ACHN (cell line): ENCODE measurements at regions not wholly inside any gene's neighbourhood (a gene's known extent, or its start where the extent isn't known, plus 50 kb on each side); places are given as distances from the start of the nearest gene placed in this dataset.
A peak's percentile ranks its signal among the peaks of the same experiment; 100 is the strongest.

Source experiments
- DNase-seq: peaks from one replicate; pipeline ENCODE4 v3.0.0-alpha.2; 2015
- in situ Hi-C: cut with HindIII; loops from 2 replicates; pipeline ENCODE4 v1.10.0; 2017; ENCODE audit warnings: low sequenced_read_pairs, low pct_ligation_motif_present, low pct_unique_long_range_greater_than_20kb

GRCh38 chr14:87829543-87829942, 163.4 kb downstream of the GALC start:
- DNase-seq = no peak
- in situ Hi-C loops = no loop called here

DNA sequence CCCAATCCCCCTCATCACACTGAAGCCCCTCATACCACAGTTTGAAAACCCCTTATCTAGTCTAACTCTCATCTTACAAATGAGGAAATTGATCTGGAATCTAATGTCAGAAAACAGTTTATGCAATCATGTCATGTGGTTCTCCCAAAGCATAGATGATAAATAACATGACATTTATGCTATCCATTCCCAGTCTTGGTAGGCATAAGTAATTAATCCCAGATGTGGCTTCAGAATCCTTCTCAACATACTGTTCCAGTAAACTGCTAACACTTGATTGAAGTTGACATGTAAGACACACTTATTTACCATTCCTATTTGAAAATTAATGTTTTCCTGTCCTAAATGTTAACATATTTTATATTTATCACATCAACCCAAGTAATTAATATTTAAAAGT, 168.7 kb downstream of the GALC start:
- in situ Hi-C loops = no loop called here
- DNase-seq = no peak

- in situ Hi-C loops = no loop called here
- DNase-seq = no peak
These were observed 176.6 kb downstream of the GALC start for GRCh38 chr14:87816416-87816815.

DNA sequence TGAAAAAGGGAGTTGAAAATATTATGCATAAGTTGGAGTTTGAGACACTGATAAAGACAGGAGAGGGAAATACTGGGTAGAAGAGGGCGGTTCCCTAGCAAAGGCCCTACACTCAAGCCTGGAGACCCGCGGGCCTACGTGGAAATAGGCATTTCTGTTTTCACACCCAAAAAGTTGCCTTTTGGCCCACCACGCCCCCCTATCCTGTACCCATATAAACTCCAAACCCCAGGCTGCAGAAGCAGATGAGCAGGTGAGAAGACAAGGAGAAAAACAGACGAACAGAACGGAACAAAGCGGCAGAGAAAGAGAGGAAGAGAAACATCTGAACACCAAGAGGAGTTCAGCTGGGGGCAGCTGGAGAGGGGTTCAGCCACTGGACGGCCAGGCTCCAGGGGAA, 177.9 kb downstream of the GALC start:
- DNase-seq = no peak
- in situ Hi-C loops = no loop called here

- in situ Hi-C loops = no loop called here
- DNase-seq = no peak
These were observed 179.3 kb downstream of the GALC start for GRCh38 chr14:87813686-87814085.

DNA sequence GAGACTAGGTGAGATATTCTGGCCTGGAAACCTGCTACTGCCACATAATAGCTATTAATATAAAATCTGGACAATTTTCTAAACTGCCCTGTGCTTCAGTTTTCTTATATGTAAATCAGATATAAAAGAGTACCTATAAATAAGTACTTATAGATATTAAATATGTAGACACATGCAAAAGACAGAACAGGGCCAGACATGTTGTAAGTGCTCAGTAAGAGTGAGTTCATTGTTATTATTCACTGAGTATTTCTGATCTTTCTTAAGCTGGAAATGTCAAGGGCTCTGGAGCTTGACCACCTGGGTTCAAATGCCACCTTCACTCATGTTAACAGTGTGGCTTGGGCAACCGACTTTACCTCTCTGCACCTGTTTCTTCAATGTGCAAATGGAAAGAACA, 179.8 kb downstream of the GALC start:
- DNase-seq = no peak
- in situ Hi-C loops = no loop called here

- no peak for DNase-seq
- in situ Hi-C loops = no loop called here
These were observed 181.7 kb downstream of the GALC start for GRCh38 chr14:87811246-87811645.

DNA sequence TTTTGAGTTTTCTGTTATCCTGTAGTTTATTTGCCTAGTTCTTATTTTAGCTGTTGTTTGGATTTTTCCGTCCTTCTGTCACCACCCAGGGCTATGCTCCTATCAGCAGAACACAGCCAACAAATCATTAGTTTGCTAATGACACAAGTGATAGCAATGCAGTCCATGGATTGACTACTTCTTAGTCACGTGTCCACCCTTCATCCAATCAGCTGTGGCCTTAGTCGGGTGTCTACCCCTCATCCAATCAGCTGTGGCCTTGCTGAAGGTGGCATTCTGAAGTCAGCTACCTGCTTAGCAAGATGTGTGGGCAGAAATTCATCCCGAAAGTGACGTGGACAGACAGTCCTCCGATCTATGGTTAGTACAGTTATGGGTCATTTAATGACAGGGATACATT, 182.3 kb downstream of the GALC start:
- no peak for DNase-seq
- in situ Hi-C loops = no loop called here

DNA sequence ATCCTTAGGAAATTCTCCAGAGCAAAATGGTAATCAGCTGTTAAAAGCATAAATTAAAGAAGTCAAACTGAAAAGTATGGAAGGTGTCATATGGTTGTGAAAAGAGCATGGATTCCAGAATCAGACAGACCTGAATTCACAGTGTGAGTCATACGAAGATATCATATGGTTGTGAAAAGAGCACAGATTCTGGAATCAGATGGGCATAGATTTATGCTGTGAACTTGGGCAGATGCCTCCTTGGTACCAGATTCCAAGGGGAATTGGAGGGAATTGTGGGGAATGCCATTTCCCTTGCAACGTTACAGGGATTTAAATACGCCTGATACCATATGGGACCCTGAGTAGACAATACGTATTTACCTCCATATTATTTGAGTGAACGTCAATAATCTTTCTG, 183.7 kb downstream of the GALC start:
- DNase-seq = no peak
- in situ Hi-C loops = no loop called here

DNA sequence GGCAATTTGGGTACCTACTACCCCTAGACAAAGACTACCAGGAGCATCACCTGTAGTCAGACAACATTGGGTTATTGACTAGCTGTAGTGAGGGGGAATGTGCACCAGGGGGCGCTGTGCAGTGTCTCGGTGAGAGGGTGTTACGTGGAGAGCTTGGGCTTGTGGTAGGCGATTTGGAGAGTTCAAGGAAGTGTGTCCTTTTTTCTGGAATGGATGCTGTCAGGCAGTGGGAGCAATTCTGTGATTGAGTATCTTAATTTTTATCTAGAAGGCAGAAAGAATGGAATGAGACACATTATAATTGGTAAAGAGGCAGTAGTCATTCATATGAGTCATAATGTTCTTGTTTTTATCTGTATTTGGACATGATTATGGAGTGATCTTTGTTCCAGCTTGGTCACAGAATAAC, 187.7 kb downstream of the GALC start:
- in situ Hi-C loops = no loop called here
- peak; percentile 45 for DNase-seq

GRCh38 chr14:87800216-87800615, 192.8 kb downstream of the GALC start:
- no peak for DNase-seq
- in situ Hi-C loops = no loop called here

GRCh38 chr14:87799400-87799799, 193.6 kb downstream of the GALC start:
- no peak for DNase-seq
- in situ Hi-C loops = no loop called here

DNA sequence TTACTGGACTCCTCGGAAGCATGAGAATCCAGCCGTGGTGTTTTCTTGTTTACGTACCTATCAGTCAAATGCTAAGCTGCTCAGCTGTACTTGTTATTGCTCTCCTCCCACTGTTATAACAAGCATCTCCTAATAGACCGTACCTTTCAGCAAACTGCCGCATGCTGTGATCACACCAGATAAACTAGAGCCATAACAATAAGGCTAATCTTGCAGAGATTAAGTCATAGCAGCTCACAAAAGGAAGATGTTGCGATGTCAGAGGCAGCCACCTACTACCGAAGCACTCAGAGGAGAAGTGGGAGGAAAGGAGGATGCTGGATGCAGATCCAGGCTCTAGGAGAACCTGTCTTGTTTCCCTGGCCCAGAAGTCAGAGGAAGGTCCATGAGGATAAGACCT, 196.0 kb downstream of the GALC start:
- DNase-seq = no peak
- in situ Hi-C loops = no loop called here

GRCh38 chr14:87794561-87794960, 198.4 kb downstream of the GALC start:
- DNase-seq = no peak
- in situ Hi-C loops = no loop called here

- in situ Hi-C loops = no loop called here
- DNase-seq = no peak
These were observed 207.1 kb downstream of the GALC start for GRCh38 chr14:87785897-87786296.

GRCh38 chr14:87784386-87784785, 208.6 kb downstream of the GALC start:
- no peak for DNase-seq

GRCh38 chr14:87783071-87783470, 209.9 kb downstream of the GALC start:
- no peak for DNase-seq
- in situ Hi-C loops = no loop called here

More at GRCh38 chr14:87784386-87784785, 208.6 kb downstream of the GALC start:
- in situ Hi-C loops = no loop called here

DNA sequence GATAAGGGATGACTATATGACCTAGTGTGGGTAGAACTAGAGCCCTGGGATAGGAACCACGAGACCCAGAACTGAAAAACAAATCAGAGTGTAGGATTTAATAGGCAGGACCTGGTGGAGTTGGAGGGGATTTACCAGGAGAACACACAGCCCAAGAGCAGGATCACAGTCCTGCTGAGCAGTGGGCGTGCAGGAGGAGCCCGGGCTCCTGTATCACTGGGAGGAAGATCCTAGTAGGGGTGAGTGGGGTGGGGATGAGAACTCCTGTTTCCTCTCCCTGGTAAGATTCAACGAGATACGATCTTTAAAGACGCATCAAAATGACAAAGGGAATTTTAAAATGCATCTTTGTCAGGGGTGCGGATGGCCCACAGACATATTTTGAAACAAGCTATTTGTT, 220.1 kb downstream of the GALC start:
- in situ Hi-C loops = no loop called here
- no peak for DNase-seq

GRCh38 chr14:87767567-87767901, 225.4 kb downstream of the GALC start:
- in situ Hi-C loops = no loop called here
- no peak for DNase-seq

DNA sequence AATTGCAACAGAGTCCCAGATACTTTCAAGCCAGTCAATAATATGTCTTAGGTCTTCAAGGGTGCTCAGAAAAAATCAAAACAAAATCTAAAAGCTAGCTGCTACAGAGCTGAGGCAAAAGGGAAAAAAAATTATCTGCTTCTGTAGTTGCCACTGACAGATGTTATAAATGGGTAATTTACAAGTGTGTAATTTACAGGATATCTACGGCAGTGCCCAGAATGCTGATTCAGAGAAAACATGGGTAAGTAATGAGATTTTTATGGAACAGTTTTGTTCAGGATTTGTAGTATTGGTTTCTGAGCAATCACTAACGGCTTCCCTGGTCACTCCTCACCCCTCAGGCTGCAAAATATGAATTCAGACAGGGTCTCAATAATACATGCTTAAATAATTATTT, 234.1 kb downstream of the GALC start:
- in situ Hi-C loops = no loop called here
- DNase-seq = no peak

DNA sequence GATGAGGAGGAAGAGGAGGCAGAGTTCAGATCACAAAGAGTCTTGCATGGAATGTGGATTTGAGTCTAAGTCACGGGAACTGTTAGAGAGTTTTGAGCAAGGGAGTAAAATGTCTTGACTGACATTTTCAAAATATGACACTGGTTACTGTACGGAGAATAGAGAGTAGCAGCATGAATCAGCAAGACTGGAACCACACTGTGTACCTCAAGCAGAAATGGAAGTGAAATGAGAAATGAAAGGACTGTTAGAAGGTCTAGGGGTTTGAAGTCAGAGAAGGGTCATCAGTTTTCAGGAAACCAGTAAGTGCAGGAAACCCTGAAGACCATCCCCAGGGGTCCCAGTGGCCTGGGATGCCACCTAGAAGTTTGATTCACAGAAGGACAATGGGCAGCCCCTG, 236.3 kb downstream of the GALC start:
- DNase-seq = no peak
- in situ Hi-C loops = no loop called here
